CD14-positive monocyte (primary cell): ENCODE measurements at regions not wholly inside any gene's neighbourhood (a gene's known extent, or its start where the extent isn't known, plus 50 kb on each side); places are given as distances from the start of the nearest gene placed in this dataset.

Experiments
- DNase-seq, 3 donors: peaks; one replicate each; pipeline ENCODE4 v3.0.0-alpha.2; 2011 to 2022
- H2AFZ ChIP-seq: 2 replicates; pipeline ENCODE4 v1.6.0; 2012; ENCODE audit warnings: mild to moderate bottlenecking, low read depth, low read length, inconsistent platforms; ENCODE audit not compliant: insufficient read depth, poor library complexity, severe bottlenecking
- H3K27ac ChIP-seq, 2 donors: 1 replicate in 1 of 2; 2 replicates in 1 of 2; pipeline ENCODE4 v1.5.1; 2012 to 2013; ENCODE audit warnings: low read length in 2 of 2, control low read depth in 1 of 2, inconsistent platforms in 1 of 2, low read depth in 1 of 2, mild to moderate bottlenecking in 1 of 2
- H3K27me3 ChIP-seq, 2 donors: one replicate each; pipeline versions ENCODE4 v1.6.0 to v1.6.1; 2011 to 2013; ENCODE audit warnings: low read length in 2 of 2; ENCODE audit not compliant: control insufficient read depth in 2 of 2, insufficient read depth in 2 of 2
- H3K36me3 ChIP-seq, 2 donors: replicated peaks in 1 of 2; 1 replicate in 1 of 2; 2 replicates in 1 of 2; pipeline versions ENCODE4 v1.5.1 to v1.6.1; 2012 to 2013; ENCODE audit warnings: low read length in 2 of 2, control low read depth in 1 of 2, inconsistent platforms in 1 of 2, mild to moderate bottlenecking in 1 of 2; ENCODE audit not compliant: insufficient read depth in 2 of 2, control insufficient read depth in 1 of 2
- H3K4me1 ChIP-seq, 2 donors: 1 replicate in 1 of 2; 2 replicates in 1 of 2; pipeline versions ENCODE4 v1.5.1 to v1.6.1; 2012 to 2013; ENCODE audit warnings: low read length in 2 of 2, control low read depth in 1 of 2, inconsistent platforms in 1 of 2, mild to moderate bottlenecking in 1 of 2, moderate library complexity in 1 of 2; ENCODE audit not compliant: insufficient read depth in 2 of 2, control insufficient read depth in 1 of 2
- H3K4me2 ChIP-seq: replicated peaks from 2 replicates; pipeline ENCODE3; 2012; ENCODE audit warnings: low read length, moderate library complexity, mild to moderate bottlenecking; ENCODE audit not compliant: poor library complexity, severe bottlenecking; ENCODE audit errors: extremely low read depth
- H3K4me3 ChIP-seq, 3 experiments: fragments of 200-600 bp in 1 of 3; sonication (generic) in 1 of 3; replicated peaks in 1 of 3; 1 replicate in 2 of 3; 2 replicates in 1 of 3; pipeline ENCODE4 v1.5.1; 2011 to 2013; ENCODE audit warnings: low read length in 3 of 3, mild to moderate bottlenecking in 3 of 3, control low read depth in 2 of 3, low read depth in 2 of 3, inconsistent platforms in 1 of 3, moderate library complexity in 1 of 3
- H3K79me2 ChIP-seq: 2 replicates; pipeline ENCODE4 v1.6.0; 2012; ENCODE audit warnings: mild to moderate bottlenecking, control low read depth, inconsistent platforms, low read length, moderate library complexity; ENCODE audit not compliant: insufficient read depth
- H3K9ac ChIP-seq: 2 replicates; pipeline ENCODE4 v1.6.0; 2017; ENCODE audit warnings: low read length, mild to moderate bottlenecking; ENCODE audit not compliant: insufficient read depth, poor library complexity, severe bottlenecking
- H3K9me3 ChIP-seq, 2 donors: replicated peaks in 1 of 2; 1 replicate in 1 of 2; 2 replicates in 1 of 2; pipeline versions ENCODE4 v1.5.1 to v1.6.1; 2012 to 2013; ENCODE audit warnings: low read length in 2 of 2, control low read depth in 1 of 2; ENCODE audit not compliant: control insufficient read depth in 1 of 2, insufficient read depth in 1 of 2
- H4K20me1 ChIP-seq: 2 replicates; pipeline ENCODE4 v1.6.0; 2012; ENCODE audit warnings: mild to moderate bottlenecking, low read length, control low read depth, moderate library complexity; ENCODE audit not compliant: insufficient read depth
- H3K27ac Mint-ChIP-seq, 7 donors: one replicate each; pipeline ENCODE4 v1.8.0; 2020; ENCODE audit warnings: mild to moderate bottlenecking in 7 of 7, mixed read lengths in 7 of 7, moderate library complexity in 6 of 7, inconsistent platforms in 2 of 7
- H3K27me3 Mint-ChIP-seq, 3 donors: one replicate each; pipeline ENCODE4 v1.8.0; 2021 to 2022; ENCODE audit warnings: low read depth in 3 of 3, mild to moderate bottlenecking in 3 of 3, mixed read lengths in 3 of 3, moderate library complexity in 3 of 3, inconsistent platforms in 1 of 3
- H3K36me3 Mint-ChIP-seq, 2 donors: one replicate each; pipeline ENCODE4 v1.8.0; 2020; ENCODE audit warnings: mixed read lengths in 2 of 2, inconsistent platforms in 1 of 2, mild to moderate bottlenecking in 1 of 2
- H3K4me1 Mint-ChIP-seq: one replicate; pipeline ENCODE4 v1.8.0; 2020; ENCODE audit warnings: mild to moderate bottlenecking, mixed read lengths
- H3K4me3 Mint-ChIP-seq, 2 donors: one replicate each; pipeline ENCODE4 v1.8.0; 2020; ENCODE audit warnings: mild to moderate bottlenecking in 2 of 2, mixed read lengths in 2 of 2, moderate library complexity in 1 of 2
- H3K9me3 Mint-ChIP-seq, 7 donors: one replicate each; pipeline ENCODE4 v1.8.0; 2020 to 2022; ENCODE audit warnings: mixed read lengths in 7 of 7, mild to moderate bottlenecking in 6 of 7, moderate library complexity in 6 of 7, inconsistent platforms in 2 of 7
- WGBS: methylation state at CpG from one replicate; pipeline ENCODE4 v1.1.5; 2013; ENCODE audit warnings: missing lambda C conversion rate; ENCODE audit not compliant: insufficient coverage; 5-methylcytosine and 5-hydroxymethylcytosine counted together
- intact Hi-C, 2 donors: fragments of 100-400 bp; cut with micrococcal nuclease; formaldehyde crosslinking; loops; one replicate each; pipeline versions ENCODE4 v1.15.0 to v1.15.1; 2023
- TF ChIP-seq, protein P1 (sequence below): fragments of 200-600 bp; IDR thresholded peaks from one replicate; pipeline ENCODE4 v1.8.0; 2022; ENCODE audit warnings: antibody characterized with exemption, mild to moderate bottlenecking

GRCh38 chr5:61994171-61994570 is 311.8 kb upstream of the KIF2A start:
- Histone ChIP-seq H3K79me2 (no peaks in the 10 kb centered on the region), H3K9ac (no peak overlapping the region), H3K36me3 (no peaks in the 10 kb centered on the region), H3K4me1 (no peaks in the 10 kb centered on the region), H3K27ac (no peak overlapping the region), H3K4me2 (no peak overlapping the region), H3K4me3 (no peak overlapping the region), H2AFZ (no peak overlapping the region), H3K9me3 (no peaks in the 10 kb centered on the region), H3K27me3 (no peaks in the 10 kb centered on the region), H4K20me1 (no peaks in the 10 kb centered on the region)
- Mint-ChIP-seq H3K4me1 (no peaks in the 10 kb centered on the region), H3K36me3 (no peaks in the 10 kb centered on the region), H3K9me3 (peaks cover 0 to 4% (median 1%) of the 10 kb centered on the region in 7 donors), H3K27me3 (peaks cover 0 to 3% (median 2%) of the 10 kb centered on the region in 3 donors), H3K4me3 (no peak overlapping the region), H3K27ac (no peak overlapping the region)
- WGBS = no CpG with 5 or more reads among the region's 1 CpG
- intact Hi-C loops = no loop called here
- no peak for DNase-seq
- TF ChIP-seq, protein P1, sequence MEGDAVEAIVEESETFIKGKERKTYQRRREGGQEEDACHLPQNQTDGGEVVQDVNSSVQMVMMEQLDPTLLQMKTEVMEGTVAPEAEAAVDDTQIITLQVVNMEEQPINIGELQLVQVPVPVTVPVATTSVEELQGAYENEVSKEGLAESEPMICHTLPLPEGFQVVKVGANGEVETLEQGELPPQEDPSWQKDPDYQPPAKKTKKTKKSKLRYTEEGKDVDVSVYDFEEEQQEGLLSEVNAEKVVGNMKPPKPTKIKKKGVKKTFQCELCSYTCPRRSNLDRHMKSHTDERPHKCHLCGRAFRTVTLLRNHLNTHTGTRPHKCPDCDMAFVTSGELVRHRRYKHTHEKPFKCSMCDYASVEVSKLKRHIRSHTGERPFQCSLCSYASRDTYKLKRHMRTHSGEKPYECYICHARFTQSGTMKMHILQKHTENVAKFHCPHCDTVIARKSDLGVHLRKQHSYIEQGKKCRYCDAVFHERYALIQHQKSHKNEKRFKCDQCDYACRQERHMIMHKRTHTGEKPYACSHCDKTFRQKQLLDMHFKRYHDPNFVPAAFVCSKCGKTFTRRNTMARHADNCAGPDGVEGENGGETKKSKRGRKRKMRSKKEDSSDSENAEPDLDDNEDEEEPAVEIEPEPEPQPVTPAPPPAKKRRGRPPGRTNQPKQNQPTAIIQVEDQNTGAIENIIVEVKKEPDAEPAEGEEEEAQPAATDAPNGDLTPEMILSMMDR = no peak

GRCh38 chr5:61995486-61995885 is 310.5 kb upstream of the KIF2A start:
- intact Hi-C loops = no loop called here
- no peaks in the 10 kb centered on the region for H3K4me1 Mint-ChIP-seq
- H3K36me3 ChIP-seq = no peaks in the 10 kb centered on the region
- H4K20me1 ChIP-seq = no peaks in the 10 kb centered on the region
- no peaks in the 10 kb centered on the region for H3K79me2 ChIP-seq
- no peak overlapping the region for H3K4me3 Mint-ChIP-seq
- H3K27me3 Mint-ChIP-seq = peaks cover 0 to 1% (median 0%) of the 10 kb centered on the region in 3 donors
- H3K27ac Mint-ChIP-seq = no peak overlapping the region
- TF ChIP-seq, protein P1 = no peak
- no peak overlapping the region for H3K4me2 ChIP-seq
- H3K27me3 ChIP-seq = no peaks in the 10 kb centered on the region
- no peaks in the 10 kb centered on the region for H3K36me3 Mint-ChIP-seq
- H3K4me1 ChIP-seq = no peaks in the 10 kb centered on the region
- H3K4me3 ChIP-seq = no peak overlapping the region
- DNase-seq = no peak
- no peak overlapping the region for H3K27ac ChIP-seq
- H3K9me3 ChIP-seq = no peaks in the 10 kb centered on the region
- no peak overlapping the region for H2AFZ ChIP-seq
- no peak overlapping the region for H3K9ac ChIP-seq
- H3K9me3 Mint-ChIP-seq = peaks cover 0 to 4% (median 0%) of the 10 kb centered on the region in 7 donors
- no CpG with 5 or more reads among the region's 2 CpGs for WGBS
